AG09309 (cell line): ENCODE measurements at regions not wholly inside any gene's neighbourhood (a gene's known extent, or its start where the extent isn't known, plus 50 kb on each side); places are given as distances from the start of the nearest gene placed in this dataset.

Source experiments
- DNase-seq: peaks from one replicate; pipeline ENCODE4 v3.0.0-alpha.2; 2010; ENCODE audit warnings: low read depth
- H3K4me3 ChIP-seq: 2 replicates; pipeline ENCODE4 v1.5.1; 2011; ENCODE audit warnings: mild to moderate bottlenecking, low read depth, low read length, moderate library complexity; ENCODE audit not compliant: control insufficient read depth
- TF ChIP-seq, protein P1 (sequence below): IDR thresholded peaks from 2 replicates; pipeline ENCODE4 v1.5.1; 2011; ENCODE audit warnings: mild to moderate bottlenecking, low read depth, low read length, inconsistent platforms; ENCODE audit not compliant: insufficient read depth, control insufficient read depth; ENCODE audit errors: missing control alignments

DNA sequence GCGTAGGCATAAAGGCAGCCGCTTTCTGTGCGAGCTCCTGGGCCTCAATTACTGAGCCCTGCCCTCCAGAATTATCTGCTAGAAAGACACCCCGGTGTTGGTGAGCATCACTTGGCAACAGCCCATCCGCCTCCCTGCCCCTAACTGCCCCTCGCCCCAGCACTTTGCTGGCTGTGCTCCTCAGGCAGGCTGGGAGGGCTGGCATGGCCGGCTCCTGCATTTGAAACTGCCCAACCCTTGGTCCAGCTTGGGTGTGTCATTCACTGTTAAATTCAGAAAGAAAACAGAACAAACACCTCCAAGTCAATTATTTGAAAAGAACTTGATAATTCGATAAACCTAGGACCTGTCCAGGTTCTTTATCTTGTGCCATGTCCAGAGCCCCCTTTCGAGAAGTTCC is 334.2 kb downstream of the IRX2 start:
- H3K4me3 ChIP-seq, result no peak overlapping the region
- TF ChIP-seq, protein P1, sequence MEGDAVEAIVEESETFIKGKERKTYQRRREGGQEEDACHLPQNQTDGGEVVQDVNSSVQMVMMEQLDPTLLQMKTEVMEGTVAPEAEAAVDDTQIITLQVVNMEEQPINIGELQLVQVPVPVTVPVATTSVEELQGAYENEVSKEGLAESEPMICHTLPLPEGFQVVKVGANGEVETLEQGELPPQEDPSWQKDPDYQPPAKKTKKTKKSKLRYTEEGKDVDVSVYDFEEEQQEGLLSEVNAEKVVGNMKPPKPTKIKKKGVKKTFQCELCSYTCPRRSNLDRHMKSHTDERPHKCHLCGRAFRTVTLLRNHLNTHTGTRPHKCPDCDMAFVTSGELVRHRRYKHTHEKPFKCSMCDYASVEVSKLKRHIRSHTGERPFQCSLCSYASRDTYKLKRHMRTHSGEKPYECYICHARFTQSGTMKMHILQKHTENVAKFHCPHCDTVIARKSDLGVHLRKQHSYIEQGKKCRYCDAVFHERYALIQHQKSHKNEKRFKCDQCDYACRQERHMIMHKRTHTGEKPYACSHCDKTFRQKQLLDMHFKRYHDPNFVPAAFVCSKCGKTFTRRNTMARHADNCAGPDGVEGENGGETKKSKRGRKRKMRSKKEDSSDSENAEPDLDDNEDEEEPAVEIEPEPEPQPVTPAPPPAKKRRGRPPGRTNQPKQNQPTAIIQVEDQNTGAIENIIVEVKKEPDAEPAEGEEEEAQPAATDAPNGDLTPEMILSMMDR, result no peak
- DNase-seq, result no peak

DNA sequence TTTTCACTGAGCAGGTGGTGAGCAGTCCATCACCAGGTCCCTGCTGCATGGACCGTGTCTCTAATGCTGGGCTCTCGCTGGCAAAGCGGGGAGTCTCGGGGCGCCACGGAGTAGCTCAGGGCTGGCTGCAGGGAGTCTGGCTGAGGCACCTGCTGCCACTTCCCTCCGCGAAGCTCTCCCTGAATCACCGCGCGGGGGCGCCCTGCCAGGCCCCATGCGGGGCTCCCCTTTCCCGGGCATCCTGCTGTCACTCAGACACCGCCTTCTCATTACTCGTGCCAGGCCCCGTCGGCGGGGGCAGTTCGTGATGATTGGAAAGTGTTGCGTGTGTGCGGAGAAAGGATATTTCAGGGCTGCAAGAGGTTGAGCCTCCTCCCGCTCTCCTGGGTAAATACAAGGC is 335.8 kb downstream of the IRX2 start:
- DNase-seq, result no peak
- H3K4me3 ChIP-seq, result no peak overlapping the region
- TF ChIP-seq, protein P1, result no peak

DNA sequence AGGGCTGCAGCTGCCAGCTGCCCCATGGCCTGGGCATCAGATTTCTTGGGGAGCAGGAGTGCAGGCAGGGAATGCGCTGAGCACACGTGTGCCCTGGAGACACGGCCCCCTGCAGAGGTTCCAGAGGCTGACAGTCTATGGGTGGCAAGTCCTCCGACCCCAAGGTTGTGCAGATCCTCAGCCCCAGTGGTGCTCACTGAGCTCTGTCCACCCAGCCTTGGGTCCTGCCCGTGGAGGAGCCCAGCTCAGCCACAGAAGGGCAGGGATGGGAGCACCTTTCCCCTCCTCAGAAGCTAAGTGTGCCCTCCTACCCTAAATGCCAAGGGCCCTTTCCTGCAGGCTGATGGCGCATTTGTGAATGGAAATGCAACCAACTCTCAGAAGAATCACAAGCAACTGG is 341.0 kb downstream of the IRX2 start:
- no peak overlapping the region for H3K4me3 ChIP-seq
- DNase-seq, result no peak
- TF ChIP-seq, protein P1, result no peak

DNA sequence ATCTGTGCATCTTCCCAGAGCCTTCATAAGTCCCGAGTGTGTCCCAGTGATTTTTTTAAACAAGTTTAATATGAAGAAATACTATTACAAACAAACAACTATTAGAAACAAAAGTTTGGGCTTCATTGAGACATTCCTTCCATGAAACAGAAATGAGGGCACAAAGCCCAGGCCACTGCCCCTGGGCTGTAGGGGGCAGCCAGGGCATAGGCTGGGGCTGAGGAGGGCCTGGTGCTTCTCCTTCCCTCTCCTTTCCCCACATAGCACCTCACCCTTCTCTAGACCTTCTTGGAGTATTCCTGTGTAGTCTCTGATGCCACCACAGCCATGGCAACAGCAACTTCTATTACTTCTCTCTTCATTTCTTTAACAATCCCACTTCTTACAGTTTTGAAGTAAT is 348.2 kb downstream of the IRX2 start:
- DNase-seq, result no peak
- TF ChIP-seq, protein P1, result no peak
- H3K4me3 ChIP-seq, result no peak overlapping the region

GRCh38 chr5:2399804-2400203 is 351.7 kb downstream of the IRX2 start:
- no peak overlapping the region for H3K4me3 ChIP-seq
- TF ChIP-seq, protein P1, result no peak
- DNase-seq, result no peak

- TF ChIP-seq, protein P1, result no peak
- no peak for DNase-seq
- no peak overlapping the region for H3K4me3 ChIP-seq
Observed at GRCh38 chr5:2399096-2399495, 352.4 kb downstream of the IRX2 start.

DNA sequence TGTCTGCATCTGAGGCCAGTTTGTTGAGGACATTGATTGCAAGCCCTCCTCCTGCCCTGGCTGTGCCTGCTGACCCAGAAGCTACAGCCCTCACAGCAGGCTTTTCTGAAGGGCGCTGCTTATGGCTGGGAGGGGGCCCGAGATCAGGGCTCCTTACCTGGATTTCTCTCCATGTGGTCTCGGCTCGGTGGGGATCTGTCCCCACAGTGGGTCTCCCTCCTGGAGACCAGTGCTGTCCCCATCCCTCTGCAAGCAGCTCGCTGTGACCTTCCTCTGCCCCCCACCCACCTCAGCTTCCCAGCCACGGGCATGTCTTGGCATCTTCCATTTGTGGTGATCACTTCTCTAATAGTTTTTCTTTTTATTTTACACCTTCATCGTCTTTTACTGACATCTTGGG is 357.9 kb downstream of the IRX2 start:
- TF ChIP-seq, protein P1, result no peak
- DNase-seq, result no peak
- H3K4me3 ChIP-seq, result no peak overlapping the region
